Neural progenitor cell (in vitro differentiated cells): ENCODE measurements at regions not wholly inside any gene's neighbourhood (a gene's known extent, or its start where the extent isn't known, plus 50 kb on each side); places are given as distances from the start of the nearest gene placed in this dataset.

Experiments used
- CTCF ChIP-seq: fragments of 200-600 bp; sonication (generic); IDR thresholded peaks from 2 replicates; pipeline ENCODE4 v1.5.1; 2017; ENCODE audit warnings: antibody characterized with exemption, mild to moderate bottlenecking
- EZH2 ChIP-seq: fragments of 200-600 bp; sonication (generic); IDR thresholded peaks from 2 replicates; pipeline ENCODE4 v1.6.1; 2017; ENCODE audit warnings: antibody characterized with exemption, mild to moderate bottlenecking, moderate library complexity
- EZH2phosphoT487 ChIP-seq: fragments of 200-600 bp; sonication (generic); IDR thresholded peaks from 2 replicates; pipeline ENCODE4 v1.6.1; 2017; ENCODE audit warnings: antibody characterized with exemption

GRCh38 chr11:91305402-91305801, 919.2 kb upstream of the FAT3 start:
- TF ChIP-seq CTCF (no peak), EZH2 (no peak), EZH2phosphoT487 (no peak)
